ENCODE measurements at regions not wholly inside any gene's neighbourhood (a gene's known extent, or its start where the extent isn't known, plus 50 kb on each side); places are given as distances from the start of the nearest gene placed in this dataset.

- in situ Hi-C loops (cut with MboI; ENCODE audit: low sequenced_read_pairs in 4 of 4) = no loop called here
- no peak overlapping the region for H3K4me3 ChIP-seq
- no peak for ATAC-seq
Observed at GRCh38 chr2:240302041-240302440, 133.4 kb upstream of the GPC1 start.

GRCh38 chr2:240302933-240303595 lies 132.4 kb upstream of the GPC1 start:
- ATAC-seq = no peak
- in situ Hi-C loops (cut with MboI; ENCODE audit: low sequenced_read_pairs in 4 of 4) (no loop called here), intact Hi-C loops (cut with DNase I; ENCODE audit: low total_unique reads) (no loop called here)

More at GRCh38 chr2:240302041-240302440, 133.4 kb upstream of the GPC1 start:
- no peak for DNase-seq
- H3K36me3 ChIP-seq = no peaks in the 10 kb centered on the region
- no peaks in the 10 kb centered on the region for H3K27me3 ChIP-seq
- H3K9me3 ChIP-seq = no peaks in the 10 kb centered on the region
- TF ChIP-seq POLR2A (IDR thresholded peaks at IDR 0.05) = no peak
- TF ChIP-seq, protein P1, sequence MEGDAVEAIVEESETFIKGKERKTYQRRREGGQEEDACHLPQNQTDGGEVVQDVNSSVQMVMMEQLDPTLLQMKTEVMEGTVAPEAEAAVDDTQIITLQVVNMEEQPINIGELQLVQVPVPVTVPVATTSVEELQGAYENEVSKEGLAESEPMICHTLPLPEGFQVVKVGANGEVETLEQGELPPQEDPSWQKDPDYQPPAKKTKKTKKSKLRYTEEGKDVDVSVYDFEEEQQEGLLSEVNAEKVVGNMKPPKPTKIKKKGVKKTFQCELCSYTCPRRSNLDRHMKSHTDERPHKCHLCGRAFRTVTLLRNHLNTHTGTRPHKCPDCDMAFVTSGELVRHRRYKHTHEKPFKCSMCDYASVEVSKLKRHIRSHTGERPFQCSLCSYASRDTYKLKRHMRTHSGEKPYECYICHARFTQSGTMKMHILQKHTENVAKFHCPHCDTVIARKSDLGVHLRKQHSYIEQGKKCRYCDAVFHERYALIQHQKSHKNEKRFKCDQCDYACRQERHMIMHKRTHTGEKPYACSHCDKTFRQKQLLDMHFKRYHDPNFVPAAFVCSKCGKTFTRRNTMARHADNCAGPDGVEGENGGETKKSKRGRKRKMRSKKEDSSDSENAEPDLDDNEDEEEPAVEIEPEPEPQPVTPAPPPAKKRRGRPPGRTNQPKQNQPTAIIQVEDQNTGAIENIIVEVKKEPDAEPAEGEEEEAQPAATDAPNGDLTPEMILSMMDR (IDR thresholded peaks at IDR 0.05 in 4 of 5, conservative IDR thresholded peaks at IDR 0.05 in 1 of 5) = no peak
- intact Hi-C loops (cut with DNase I; ENCODE audit: low total_unique reads) = no loop called here
- no peak overlapping the region for H3K27ac ChIP-seq
- H3K4me1 ChIP-seq = no peaks in the 10 kb centered on the region

DNA sequence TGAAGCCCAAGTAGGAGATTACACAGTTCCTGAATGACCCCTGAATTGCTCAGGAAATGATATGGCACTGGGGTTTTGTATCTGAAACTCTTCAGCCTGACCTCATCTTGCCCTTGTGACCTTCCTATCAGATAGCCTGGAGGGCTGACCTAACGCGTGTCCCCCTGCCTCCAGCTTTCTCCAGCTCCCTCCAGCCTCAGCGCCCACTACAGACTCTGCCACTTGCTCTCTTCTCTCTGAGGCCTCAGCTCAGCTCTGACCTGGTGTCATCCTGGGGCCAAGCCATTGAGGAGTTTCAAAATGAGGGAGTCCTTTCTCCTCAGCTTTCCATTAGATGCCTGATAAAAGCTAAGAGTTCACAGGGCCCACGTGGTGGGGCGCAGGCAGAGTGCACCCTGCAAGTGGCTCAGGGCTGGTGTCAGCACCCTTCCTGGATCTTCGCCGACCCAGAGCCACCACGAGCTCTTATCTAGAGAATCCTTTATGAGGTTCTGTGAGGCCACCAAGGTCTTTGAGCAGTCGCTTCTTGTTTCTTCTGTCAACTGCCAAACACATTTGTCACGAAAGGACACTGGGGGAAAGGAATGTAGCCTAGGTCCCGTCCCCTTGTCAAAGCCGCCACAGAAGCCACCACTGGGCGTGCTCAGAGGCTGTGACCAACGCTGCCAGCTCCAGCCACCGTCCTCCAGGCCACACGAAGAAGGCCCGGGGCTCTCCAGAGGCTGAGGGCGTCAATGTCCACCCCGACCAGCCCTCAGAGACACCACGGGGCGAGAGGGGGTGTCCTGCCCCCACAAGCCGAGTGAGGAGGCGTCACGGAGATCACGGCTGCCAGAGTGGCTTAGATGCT lies 131.3 kb upstream of the GPC1 start:
- H3K36me3 ChIP-seq = no peaks in the 10 kb centered on the region
- no peaks in the 10 kb centered on the region for H3K4me1 ChIP-seq
- no peak overlapping the region for H3K27ac ChIP-seq
- H3K27me3 ChIP-seq = no peaks in the 10 kb centered on the region
- H3K4me3 ChIP-seq = no peak overlapping the region
- DNase-seq (no peak), ATAC-seq (no peak)
- TF ChIP-seq, protein P1 (IDR thresholded peaks at IDR 0.05 in 4 of 5, conservative IDR thresholded peaks at IDR 0.05 in 1 of 5) = no peak
- no peak for TF ChIP-seq POLR2A (IDR thresholded peaks at IDR 0.05)
- intact Hi-C loops (cut with DNase I; ENCODE audit: low total_unique reads) = no loop called here
- in situ Hi-C loops (cut with MboI; ENCODE audit: low sequenced_read_pairs in 4 of 4) = no loop called here
- no peaks in the 10 kb centered on the region for H3K9me3 ChIP-seq

More at GRCh38 chr2:240302933-240303595, 132.4 kb upstream of the GPC1 start:
- no peak overlapping the region for H3K4me3 ChIP-seq
- no peak overlapping the region for H3K27ac ChIP-seq
- DNase-seq = no peak
- no peaks in the 10 kb centered on the region for H3K4me1 ChIP-seq
- no peak for TF ChIP-seq POLR2A (IDR thresholded peaks at IDR 0.05)
- TF ChIP-seq, protein P1 (IDR thresholded peaks at IDR 0.05 in 4 of 5, conservative IDR thresholded peaks at IDR 0.05 in 1 of 5) = no peak
- H3K36me3 ChIP-seq = no peaks in the 10 kb centered on the region
- H3K9me3 ChIP-seq = no peaks in the 10 kb centered on the region
- no peaks in the 10 kb centered on the region for H3K27me3 ChIP-seq

DNA sequence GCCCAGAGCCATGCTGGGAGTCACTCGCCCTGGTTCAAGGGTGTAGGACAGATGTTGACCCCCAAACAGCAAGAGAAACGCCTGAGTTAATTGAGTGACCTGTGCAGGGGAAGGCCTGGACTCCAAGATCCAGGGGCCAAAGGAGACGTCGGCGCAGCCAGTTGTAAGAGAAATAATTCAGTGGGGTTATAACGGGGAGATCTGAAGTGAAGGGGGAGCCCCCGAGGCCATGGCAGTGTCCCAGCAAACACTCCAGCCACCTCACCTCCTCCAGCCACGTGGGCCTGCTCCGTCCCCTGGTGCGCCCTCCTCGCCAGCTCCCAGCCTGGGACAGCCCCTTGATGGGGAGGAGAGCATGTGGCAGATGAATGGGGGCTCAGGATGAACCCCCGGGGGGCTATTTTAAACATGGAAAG lies 130.7 kb upstream of the GPC1 start:
- Histone ChIP-seq H3K27ac (no peak overlapping the region), H3K27me3 (no peaks in the 10 kb centered on the region), H3K4me3 (no peak overlapping the region), H3K4me1 (no peaks in the 10 kb centered on the region), H3K36me3 (no peaks in the 10 kb centered on the region), H3K9me3 (no peaks in the 10 kb centered on the region)
- DNase-seq (no peak), ATAC-seq (no peak)
- in situ Hi-C loops (cut with MboI; ENCODE audit: low sequenced_read_pairs in 4 of 4) (no loop called here), intact Hi-C loops (cut with DNase I; ENCODE audit: low total_unique reads) (no loop called here)
- TF ChIP-seq POLR2A (IDR thresholded peaks at IDR 0.05) = no peak
- TF ChIP-seq, protein P1 (IDR thresholded peaks at IDR 0.05 in 4 of 5, conservative IDR thresholded peaks at IDR 0.05 in 1 of 5) = no peak

All from gastrocnemius medialis (tissue), 4 donors.